ENCODE measurements at regions not wholly inside any gene's neighbourhood (a gene's known extent, or its start where the extent isn't known, plus 50 kb on each side); places are given as distances from the start of the nearest gene placed in this dataset.

DNA sequence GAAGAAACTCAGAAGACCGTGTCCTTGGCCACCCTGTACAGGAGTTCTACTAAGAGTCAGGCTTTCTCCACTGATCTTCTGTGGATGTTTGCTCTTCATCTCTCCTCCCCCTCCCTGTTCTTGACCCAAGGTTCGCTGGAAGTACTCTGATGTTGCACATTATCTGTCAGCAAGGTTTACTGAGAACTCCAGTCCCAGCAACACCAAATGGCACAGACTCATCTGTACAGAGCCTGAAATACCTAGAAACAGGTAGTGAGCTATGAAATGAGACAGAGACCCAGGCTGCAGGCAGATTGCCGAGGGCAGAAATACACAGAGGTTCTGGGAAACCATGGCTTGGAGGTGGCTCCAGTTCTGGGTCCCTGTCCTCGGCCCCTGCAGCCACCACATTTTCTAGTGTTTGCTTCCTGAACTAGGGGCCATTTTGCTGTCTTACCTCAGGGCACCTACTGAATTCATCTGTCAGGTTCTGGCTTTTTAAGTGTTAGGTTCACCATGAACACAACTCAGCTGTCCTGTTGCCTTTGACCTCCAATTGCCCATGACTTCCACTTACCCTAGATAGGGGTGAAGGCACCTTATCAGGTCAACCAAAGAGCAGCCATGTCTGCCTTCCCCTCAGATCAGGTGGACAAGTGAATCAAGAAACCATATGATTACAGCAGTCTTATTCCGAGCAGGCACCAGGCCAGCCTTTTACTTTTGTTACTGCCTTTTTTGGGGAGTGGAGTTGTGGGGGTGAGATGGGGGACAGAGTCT, 92.2 kb downstream of the CDC7 start:
- FAIRE-seq = no peak
- no peak for DNase-seq (ENCODE audit: low read depth)
- no peak overlapping the region for H3K4me3 ChIP-seq (ENCODE audit: low read depth, low read length)
- TF ChIP-seq CTCF (IDR thresholded peaks at IDR 0.05; ENCODE audit: insufficient read depth, low read length, severe bottlenecking) = no peak
- peaks cover 3% of the 10 kb centered on the region for H3K27me3 ChIP-seq (ENCODE audit: control insufficient read depth, insufficient read depth, low read length)
- no peaks in the 10 kb centered on the region for H3K36me3 ChIP-seq (ENCODE audit: control insufficient read depth, insufficient read depth, low read length)

GRCh38 chr1:91594383-91595055, 93.9 kb downstream of the CDC7 start:
- TF ChIP-seq CTCF (IDR thresholded peaks at IDR 0.05; ENCODE audit: insufficient read depth, low read length, severe bottlenecking) = no peak
- FAIRE-seq (no peak), DNase-seq (ENCODE audit: low read depth) (no peak)
- Histone ChIP-seq H3K36me3 (ENCODE audit: control insufficient read depth, insufficient read depth, low read length) (no peaks in the 10 kb centered on the region), H3K4me3 (ENCODE audit: low read depth, low read length) (no peak overlapping the region), H3K27me3 (ENCODE audit: control insufficient read depth, insufficient read depth, low read length) (peaks cover 3% of the 10 kb centered on the region)

DNA sequence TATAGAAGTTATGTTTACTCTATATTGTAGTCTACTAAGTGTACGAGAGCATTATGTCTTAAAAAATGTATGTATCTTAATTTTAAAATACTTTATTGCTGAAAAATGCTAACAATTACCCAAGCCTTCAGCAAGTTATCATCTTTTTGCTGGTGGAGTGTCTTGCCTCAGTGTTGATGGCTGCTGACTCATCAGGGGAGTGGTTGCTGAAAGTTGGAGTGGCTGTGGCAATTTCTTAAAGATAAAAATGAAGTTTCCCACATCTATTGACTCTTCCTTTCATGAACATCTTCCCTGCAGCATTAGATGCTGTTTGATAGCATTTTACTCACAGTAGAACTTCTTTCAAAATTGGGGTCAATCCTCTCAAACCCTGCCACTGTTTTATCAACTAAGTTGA, 95.8 kb downstream of the CDC7 start:
- Histone ChIP-seq H3K4me3 (ENCODE audit: low read depth, low read length) (no peak overlapping the region), H3K36me3 (ENCODE audit: control insufficient read depth, insufficient read depth, low read length) (no peaks in the 10 kb centered on the region), H3K27me3 (ENCODE audit: control insufficient read depth, insufficient read depth, low read length) (no peaks in the 10 kb centered on the region)
- DNase-seq (ENCODE audit: low read depth) (peak; percentile 39), FAIRE-seq (no peak)
- no peak for TF ChIP-seq CTCF (IDR thresholded peaks at IDR 0.05; ENCODE audit: insufficient read depth, low read length, severe bottlenecking)

GRCh38 chr1:91597215-91597614, 96.6 kb downstream of the CDC7 start:
- Histone ChIP-seq H3K27me3 (ENCODE audit: control insufficient read depth, insufficient read depth, low read length) (no peaks in the 10 kb centered on the region), H3K36me3 (ENCODE audit: control insufficient read depth, insufficient read depth, low read length) (no peaks in the 10 kb centered on the region), H3K4me3 (ENCODE audit: low read depth, low read length) (no peak overlapping the region)
- no peak for FAIRE-seq
- DNase-seq (ENCODE audit: low read depth) = no peak
- TF ChIP-seq CTCF (IDR thresholded peaks at IDR 0.05; ENCODE audit: insufficient read depth, low read length, severe bottlenecking) = no peak

- FAIRE-seq = no peak
Observed at GRCh38 chr1:91600431-91601337, 100.0 kb downstream of the CDC7 start.

More at GRCh38 chr1:91600431-91601337, 100.0 kb downstream of the CDC7 start:
- H3K4me3 ChIP-seq (ENCODE audit: low read depth, low read length) = no peak overlapping the region
- H3K36me3 ChIP-seq (ENCODE audit: control insufficient read depth, insufficient read depth, low read length) = no peaks in the 10 kb centered on the region
- TF ChIP-seq CTCF (IDR thresholded peaks at IDR 0.05; ENCODE audit: insufficient read depth, low read length, severe bottlenecking) = no peak
- H3K27me3 ChIP-seq (ENCODE audit: control insufficient read depth, insufficient read depth, low read length) = no peaks in the 10 kb centered on the region
- DNase-seq (ENCODE audit: low read depth) = no peak
